ENCODE measurements at regions not wholly inside any gene's neighbourhood (a gene's known extent, or its start where the extent isn't known, plus 50 kb on each side); places are given as distances from the start of the nearest gene placed in this dataset.
"Not testable (repeated sequence)": the region's sequence is repeated elsewhere in the genome, so short reads cannot be mapped to it uniquely, and the experiment has no call there.

DNA sequence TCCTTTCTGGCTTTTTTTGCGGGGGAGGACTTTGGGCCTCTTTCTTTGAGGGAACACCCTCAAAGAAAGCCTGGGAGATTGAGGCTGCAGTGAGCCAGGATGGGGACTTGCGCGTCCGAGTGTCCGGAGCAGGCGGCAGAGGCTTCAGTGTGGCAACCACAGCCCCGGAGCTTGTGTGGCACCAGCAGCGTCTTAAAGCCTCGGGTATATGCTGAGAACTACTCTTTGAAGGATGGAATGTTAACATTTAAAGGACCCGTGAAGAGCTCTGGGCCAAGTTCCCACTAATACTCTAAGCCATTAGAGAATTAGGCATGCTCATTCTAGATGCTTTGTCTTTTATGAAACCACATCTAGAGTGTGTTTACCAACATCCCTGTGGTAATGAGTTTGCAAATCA, 168.2 kb downstream of the SEPTIN7 start:
- Mint-ChIP-seq H3K27me3 (ENCODE audit: unreplicated experiment) (no peaks in the 10 kb centered on the region), H3K4me3 (ENCODE audit: unreplicated experiment) (no peak overlapping the region), H3K36me3 (ENCODE audit: unreplicated experiment) (no peaks in the 10 kb centered on the region), H3K4me1 (ENCODE audit: unreplicated experiment) (no peaks in the 10 kb centered on the region), H3K27ac (ENCODE audit: unreplicated experiment) (no peak overlapping the region), H3K9me3 (ENCODE audit: unreplicated experiment) (no peaks in the 10 kb centered on the region)
- DNase-seq (ENCODE audit: extremely low spot score, unreplicated experiment) = no peak
- TF ChIP-seq, protein P1, sequence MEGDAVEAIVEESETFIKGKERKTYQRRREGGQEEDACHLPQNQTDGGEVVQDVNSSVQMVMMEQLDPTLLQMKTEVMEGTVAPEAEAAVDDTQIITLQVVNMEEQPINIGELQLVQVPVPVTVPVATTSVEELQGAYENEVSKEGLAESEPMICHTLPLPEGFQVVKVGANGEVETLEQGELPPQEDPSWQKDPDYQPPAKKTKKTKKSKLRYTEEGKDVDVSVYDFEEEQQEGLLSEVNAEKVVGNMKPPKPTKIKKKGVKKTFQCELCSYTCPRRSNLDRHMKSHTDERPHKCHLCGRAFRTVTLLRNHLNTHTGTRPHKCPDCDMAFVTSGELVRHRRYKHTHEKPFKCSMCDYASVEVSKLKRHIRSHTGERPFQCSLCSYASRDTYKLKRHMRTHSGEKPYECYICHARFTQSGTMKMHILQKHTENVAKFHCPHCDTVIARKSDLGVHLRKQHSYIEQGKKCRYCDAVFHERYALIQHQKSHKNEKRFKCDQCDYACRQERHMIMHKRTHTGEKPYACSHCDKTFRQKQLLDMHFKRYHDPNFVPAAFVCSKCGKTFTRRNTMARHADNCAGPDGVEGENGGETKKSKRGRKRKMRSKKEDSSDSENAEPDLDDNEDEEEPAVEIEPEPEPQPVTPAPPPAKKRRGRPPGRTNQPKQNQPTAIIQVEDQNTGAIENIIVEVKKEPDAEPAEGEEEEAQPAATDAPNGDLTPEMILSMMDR (IDR thresholded peaks at IDR 0.05) = no peak

DNA sequence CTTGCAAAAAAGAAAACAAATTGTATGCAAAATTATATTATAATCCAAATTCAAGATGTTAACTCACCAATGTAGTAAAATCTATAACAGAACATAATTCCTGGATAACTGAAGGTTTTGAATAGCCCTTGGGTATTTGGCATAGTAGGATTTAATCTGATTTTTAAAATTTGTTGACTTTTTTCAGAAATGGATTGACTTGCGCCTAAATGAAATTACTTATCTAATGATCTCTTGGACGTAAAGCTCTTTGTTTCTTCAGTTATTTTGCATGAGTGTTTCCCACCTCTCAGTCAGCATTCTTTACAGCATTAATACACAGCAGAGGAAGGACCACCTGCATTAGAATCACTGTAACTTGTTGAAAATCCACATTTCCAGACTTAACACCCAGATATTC, 169.6 kb downstream of the SEPTIN7 start:
- no peak overlapping the region for H3K27ac Mint-ChIP-seq (ENCODE audit: unreplicated experiment)
- no peaks in the 10 kb centered on the region for H3K4me1 Mint-ChIP-seq (ENCODE audit: unreplicated experiment)
- H3K27me3 Mint-ChIP-seq (ENCODE audit: unreplicated experiment) = no peaks in the 10 kb centered on the region
- no peak for DNase-seq (ENCODE audit: extremely low spot score, unreplicated experiment)
- no peaks in the 10 kb centered on the region for H3K36me3 Mint-ChIP-seq (ENCODE audit: unreplicated experiment)
- TF ChIP-seq, protein P1 (IDR thresholded peaks at IDR 0.05) = no peak
- no peak overlapping the region for H3K4me3 Mint-ChIP-seq (ENCODE audit: unreplicated experiment)
- no peaks in the 10 kb centered on the region for H3K9me3 Mint-ChIP-seq (ENCODE audit: unreplicated experiment)

- peaks cover 4% of the 10 kb centered on the region for H3K27me3 Mint-ChIP-seq (ENCODE audit: unreplicated experiment)
- H3K27ac Mint-ChIP-seq (ENCODE audit: unreplicated experiment) = no peak overlapping the region
- no peaks in the 10 kb centered on the region for H3K4me1 Mint-ChIP-seq (ENCODE audit: unreplicated experiment)
- TF ChIP-seq, protein P1 (IDR thresholded peaks at IDR 0.05) = no peak
- H3K4me3 Mint-ChIP-seq (ENCODE audit: unreplicated experiment) = no peak overlapping the region
- H3K9me3 Mint-ChIP-seq (ENCODE audit: unreplicated experiment) = no peaks in the 10 kb centered on the region
- H3K36me3 Mint-ChIP-seq (ENCODE audit: unreplicated experiment) = no peaks in the 10 kb centered on the region
- no peak for DNase-seq (ENCODE audit: extremely low spot score, unreplicated experiment)
Observed at GRCh38 chr7:35971133-35971891, 170.5 kb downstream of the SEPTIN7 start.

- Mint-ChIP-seq H3K9me3 (ENCODE audit: unreplicated experiment) (no peaks in the 10 kb centered on the region), H3K27me3 (ENCODE audit: unreplicated experiment) (peaks cover 29% of the 10 kb centered on the region), H3K4me1 (ENCODE audit: unreplicated experiment) (no peaks in the 10 kb centered on the region), H3K4me3 (ENCODE audit: unreplicated experiment) (no peak overlapping the region), H3K36me3 (ENCODE audit: unreplicated experiment) (no peaks in the 10 kb centered on the region), H3K27ac (ENCODE audit: unreplicated experiment) (no peak overlapping the region)
- no peak for DNase-seq (ENCODE audit: extremely low spot score, unreplicated experiment)
- TF ChIP-seq, protein P1 (IDR thresholded peaks at IDR 0.05) = peak; percentile 87
Observed at GRCh38 chr7:35975851-35976454, 175.1 kb downstream of the SEPTIN7 start.

DNA sequence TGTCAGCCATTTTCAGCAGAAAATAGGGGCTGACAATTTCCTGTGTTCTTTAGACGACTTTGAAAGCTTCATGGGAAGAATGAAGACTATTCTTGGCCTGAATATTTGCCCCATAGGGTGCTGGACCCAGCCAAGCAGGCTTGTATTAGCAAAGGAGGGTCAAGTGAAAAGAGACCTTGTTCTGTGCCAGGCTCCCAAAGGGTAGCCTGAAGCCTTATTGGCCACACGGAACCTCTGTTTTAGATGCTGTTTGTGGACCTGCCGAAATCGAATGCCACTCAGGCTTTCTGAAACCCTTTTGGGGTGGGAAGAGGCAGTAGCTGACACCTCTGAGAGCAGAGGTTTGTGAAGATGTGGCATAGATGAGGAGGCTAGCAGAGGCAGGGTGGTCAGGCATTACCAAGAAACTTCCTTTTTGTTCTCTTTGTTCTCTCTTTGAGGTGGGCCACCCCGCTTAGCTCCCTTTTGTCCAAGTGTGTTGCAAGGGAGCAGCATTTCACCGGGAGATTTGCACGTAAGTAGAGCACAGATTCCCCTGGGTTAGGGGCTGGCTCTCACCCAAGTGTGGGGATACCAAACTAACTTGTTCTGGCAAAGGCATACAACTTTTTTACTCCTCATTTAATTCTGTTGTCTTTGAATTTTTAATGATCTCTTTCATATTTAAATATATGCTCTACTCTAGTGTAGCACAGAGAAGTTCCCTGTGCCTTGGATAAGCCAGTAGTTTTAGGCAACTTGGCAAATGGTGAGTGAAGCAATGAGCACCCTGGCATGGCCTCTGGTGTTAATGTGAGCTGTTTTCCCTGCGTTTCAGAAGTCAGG, 174.0 kb upstream of the EEPD1 start:
- DNase-seq (ENCODE audit: extremely low spot score, unreplicated experiment); H3K27ac Mint-ChIP-seq (ENCODE audit: unreplicated experiment); H3K4me3 Mint-ChIP-seq (ENCODE audit: unreplicated experiment); H3K36me3 Mint-ChIP-seq (ENCODE audit: unreplicated experiment); H3K4me1 Mint-ChIP-seq (ENCODE audit: unreplicated experiment); H3K9me3 Mint-ChIP-seq (ENCODE audit: unreplicated experiment): not testable (repeated sequence)
- peaks cover 29% of the 10 kb centered on the region for H3K27me3 Mint-ChIP-seq (ENCODE audit: unreplicated experiment)
